H1 (cell line): ENCODE measurements at regions not wholly inside any gene's neighbourhood (a gene's known extent, or its start where the extent isn't known, plus 50 kb on each side); places are given as distances from the start of the nearest gene placed in this dataset.

ENCODE experiments used
- CBX5 ChIP-seq: fragments of 300-800, 300-1000 bp; sonication (generic); IDR thresholded peaks from 2 replicates; pipeline ENCODE4 v1.7.1; 2016; ENCODE audit warnings: antibody characterized with exemption, low read length, low read depth
- CBX8 ChIP-seq: fragments of 300-800, 300-1000 bp; sonication (generic); IDR thresholded peaks from 2 replicates; pipeline ENCODE4 v1.7.1; 2016; ENCODE audit warnings: low read depth, low read length, borderline replicate concordance
- CHD7 ChIP-seq: fragments of 300-600 bp; sonication (generic); IDR thresholded peaks from 2 replicates; pipeline ENCODE4 v1.7.1; 2012; ENCODE audit warnings: low read length, moderate library complexity, mild to moderate bottlenecking, inconsistent platforms; ENCODE audit not compliant: insufficient replicate concordance
- JUN ChIP-seq: IDR thresholded peaks from 2 replicates; pipeline ENCODE4 v1.6.1; 2011; ENCODE audit warnings: low read depth, mild to moderate bottlenecking, improper control_type of control experiment, low read length
- SRF ChIP-seq: IDR thresholded peaks from 2 replicates; pipeline ENCODE4 v1.6.1; 2011; ENCODE audit warnings: mild to moderate bottlenecking, low read depth, low read length, moderate library complexity
- TCF12 ChIP-seq: IDR thresholded peaks from 2 replicates; pipeline ENCODE4 v1.6.1; 2011; ENCODE audit warnings: low read depth, mild to moderate bottlenecking, low read length

- TF ChIP-seq CHD7 (no peak), TCF12 (no peak), CBX5 (no peak), CBX8 (no peak), SRF (no peak), JUN (no peak)
Measured at GRCh38 chr11:21897752-21898151, 295.1 kb upstream of the ANO5 start (continued).
